ENCODE measurements at regions not wholly inside any gene's neighbourhood (a gene's known extent, or its start where the extent isn't known, plus 50 kb on each side); places are given as distances from the start of the nearest gene placed in this dataset.

DNA sequence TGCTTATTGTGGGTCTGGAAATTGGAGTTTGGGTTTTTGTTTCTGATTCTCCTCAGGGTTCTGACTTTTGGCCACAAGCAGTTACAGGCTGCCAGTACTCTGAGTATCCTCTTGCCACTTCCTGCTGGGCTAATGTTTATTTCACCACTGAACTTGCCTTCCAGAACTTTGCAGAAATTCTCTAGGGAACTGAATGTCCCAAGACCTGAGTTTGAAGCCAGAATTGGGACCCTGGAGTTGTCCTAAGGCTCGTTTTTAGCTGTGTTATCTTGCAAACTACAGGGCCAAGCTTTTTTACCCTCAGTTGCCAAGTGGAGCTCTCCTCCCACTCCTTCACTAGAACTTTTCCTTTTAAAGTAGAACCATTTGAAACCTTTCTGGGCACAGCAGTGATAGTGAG, 89.9 kb downstream of the FAT3 start:
- TF ChIP-seq, protein P1, sequence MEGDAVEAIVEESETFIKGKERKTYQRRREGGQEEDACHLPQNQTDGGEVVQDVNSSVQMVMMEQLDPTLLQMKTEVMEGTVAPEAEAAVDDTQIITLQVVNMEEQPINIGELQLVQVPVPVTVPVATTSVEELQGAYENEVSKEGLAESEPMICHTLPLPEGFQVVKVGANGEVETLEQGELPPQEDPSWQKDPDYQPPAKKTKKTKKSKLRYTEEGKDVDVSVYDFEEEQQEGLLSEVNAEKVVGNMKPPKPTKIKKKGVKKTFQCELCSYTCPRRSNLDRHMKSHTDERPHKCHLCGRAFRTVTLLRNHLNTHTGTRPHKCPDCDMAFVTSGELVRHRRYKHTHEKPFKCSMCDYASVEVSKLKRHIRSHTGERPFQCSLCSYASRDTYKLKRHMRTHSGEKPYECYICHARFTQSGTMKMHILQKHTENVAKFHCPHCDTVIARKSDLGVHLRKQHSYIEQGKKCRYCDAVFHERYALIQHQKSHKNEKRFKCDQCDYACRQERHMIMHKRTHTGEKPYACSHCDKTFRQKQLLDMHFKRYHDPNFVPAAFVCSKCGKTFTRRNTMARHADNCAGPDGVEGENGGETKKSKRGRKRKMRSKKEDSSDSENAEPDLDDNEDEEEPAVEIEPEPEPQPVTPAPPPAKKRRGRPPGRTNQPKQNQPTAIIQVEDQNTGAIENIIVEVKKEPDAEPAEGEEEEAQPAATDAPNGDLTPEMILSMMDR (IDR thresholded peaks at IDR 0.05), result no peak
- TF ChIP-seq POLR2A (IDR thresholded peaks at IDR 0.05), result no peak

Data from body of pancreas (tissue), 4 donors.